ENCODE measurements at regions not wholly inside any gene's neighbourhood (a gene's known extent, or its start where the extent isn't known, plus 50 kb on each side); places are given as distances from the start of the nearest gene placed in this dataset.

DNA sequence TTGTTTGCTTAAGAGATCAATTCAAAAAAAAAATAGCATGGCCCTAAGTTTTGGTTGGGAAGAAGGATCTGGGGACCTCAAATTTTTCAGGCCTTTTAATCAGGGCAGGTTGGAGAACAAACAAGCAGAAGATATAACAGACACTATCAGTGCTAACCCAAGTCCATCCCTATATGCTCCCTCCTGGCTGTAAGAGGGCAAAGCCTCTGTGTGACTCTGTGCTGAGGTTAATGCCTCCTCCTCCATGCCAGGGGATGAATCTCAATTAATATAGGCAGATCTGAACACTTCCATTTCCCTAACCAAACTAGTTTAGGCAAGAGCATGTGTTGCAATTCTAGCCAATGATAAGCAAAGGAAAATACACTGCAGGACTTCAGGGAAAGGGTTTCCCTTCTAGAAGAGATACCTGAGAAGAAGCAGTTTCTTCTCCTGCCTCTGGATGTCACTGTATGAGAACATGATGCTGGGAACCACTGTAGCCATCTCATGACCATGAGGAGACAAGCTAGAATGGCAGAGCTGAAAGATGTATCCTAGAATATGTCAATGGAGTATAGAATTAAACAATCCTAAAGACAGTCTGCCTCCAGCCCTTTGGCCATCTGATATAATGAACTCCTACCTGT lies 76.0 kb downstream of the CHD9NB start:
- no peaks in the 10 kb centered on the region for H3K4me1 ChIP-seq (ENCODE audit: control insufficient read depth in 1 of 2, insufficient read depth in 2 of 2, low read length in 2 of 2)
- no peak for DNase-seq
- intact Hi-C loops (cut with DNase I) = no loop called here
- H3K4me3 ChIP-seq (ENCODE audit: low read length in 2 of 2) = no peak overlapping the region
- no peaks in the 10 kb centered on the region for H3K36me3 ChIP-seq (ENCODE audit: control insufficient read depth in 1 of 2, insufficient read depth in 2 of 2, low read length in 1 of 2)
- H3K27me3 ChIP-seq (ENCODE audit: control insufficient read depth in 1 of 2, insufficient read depth in 2 of 2, low read length in 1 of 2) = no peaks in the 10 kb centered on the region
- H3K9me3 ChIP-seq (ENCODE audit: control insufficient read depth, low read length) = no peaks in the 10 kb centered on the region
- no peak overlapping the region for H3K27ac ChIP-seq (ENCODE audit: low read depth in 1 of 2, low read length in 2 of 2)
- no peak for ATAC-seq (ENCODE audit: low FRiP score)

DNA sequence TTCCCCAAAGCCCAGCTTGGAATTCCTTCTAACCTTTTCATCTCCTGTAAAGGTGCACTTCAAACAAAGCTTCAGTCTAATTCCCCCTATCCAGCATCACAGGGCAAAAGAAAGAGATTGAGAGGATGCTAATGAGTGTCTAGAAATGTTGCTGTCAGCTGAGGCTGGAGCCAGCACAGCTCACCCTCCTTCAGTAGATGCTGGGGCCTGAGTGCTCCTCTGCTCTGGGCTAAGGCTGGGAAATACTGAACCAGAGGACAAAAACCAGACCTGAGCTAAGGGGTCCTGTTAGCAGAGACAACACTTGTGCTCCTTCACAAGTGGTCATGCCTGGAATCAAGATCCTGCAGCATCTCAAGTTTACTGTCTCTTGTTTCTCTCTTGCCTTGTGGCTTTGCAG lies 85.0 kb downstream of the CHD9NB start:
- no peak for DNase-seq
- no peaks in the 10 kb centered on the region for H3K27me3 ChIP-seq (ENCODE audit: control insufficient read depth in 1 of 2, insufficient read depth in 2 of 2, low read length in 1 of 2)
- no peak overlapping the region for H3K27ac ChIP-seq (ENCODE audit: low read depth in 1 of 2, low read length in 2 of 2)
- H3K9me3 ChIP-seq (ENCODE audit: control insufficient read depth, low read length) = peaks cover 2% of the 10 kb centered on the region
- H3K36me3 ChIP-seq (ENCODE audit: control insufficient read depth in 1 of 2, insufficient read depth in 2 of 2, low read length in 1 of 2) = no peaks in the 10 kb centered on the region
- no peak for ATAC-seq (ENCODE audit: low FRiP score)
- no peak overlapping the region for H3K4me3 ChIP-seq (ENCODE audit: low read length in 2 of 2)
- H3K4me1 ChIP-seq (ENCODE audit: control insufficient read depth in 1 of 2, insufficient read depth in 2 of 2, low read length in 2 of 2) = no peaks in the 10 kb centered on the region
- intact Hi-C loops (cut with DNase I) = no loop called here

DNA sequence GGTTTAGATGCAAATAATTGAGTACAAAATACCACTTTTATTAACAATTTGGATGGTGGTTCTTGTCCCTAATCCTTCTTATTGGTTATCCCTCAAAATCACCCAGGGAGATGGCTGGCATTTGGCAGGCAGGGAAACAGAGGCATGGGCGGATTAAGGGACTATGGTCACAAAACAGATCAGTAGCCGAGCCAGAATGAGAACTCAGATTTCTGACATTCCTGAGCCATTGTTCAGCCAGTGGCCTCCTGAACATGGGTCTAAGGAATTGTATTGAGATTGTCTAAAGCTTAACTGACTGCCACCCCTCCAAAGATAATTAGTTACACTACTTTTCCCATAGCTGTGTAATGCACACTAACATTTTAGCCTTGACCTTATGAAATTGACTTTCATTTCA lies 88.4 kb downstream of the CHD9NB start:
- no peak for ATAC-seq (ENCODE audit: low FRiP score)
- Histone ChIP-seq H3K27ac (ENCODE audit: low read depth in 1 of 2, low read length in 2 of 2) (no peak overlapping the region), H3K4me3 (ENCODE audit: low read length in 2 of 2) (no peak overlapping the region), H3K4me1 (ENCODE audit: control insufficient read depth in 1 of 2, insufficient read depth in 2 of 2, low read length in 2 of 2) (no peaks in the 10 kb centered on the region), H3K36me3 (ENCODE audit: control insufficient read depth in 1 of 2, insufficient read depth in 2 of 2, low read length in 1 of 2) (no peaks in the 10 kb centered on the region), H3K9me3 (ENCODE audit: control insufficient read depth, low read length) (no peaks in the 10 kb centered on the region), H3K27me3 (ENCODE audit: control insufficient read depth in 1 of 2, insufficient read depth in 2 of 2, low read length in 1 of 2) (no peaks in the 10 kb centered on the region)
- DNase-seq = no peak
- 64 to 68% methylated on average over 2 of the region's 2 CpGs for WGBS, 2 donors
- intact Hi-C loops (cut with DNase I) = no loop called here

DNA sequence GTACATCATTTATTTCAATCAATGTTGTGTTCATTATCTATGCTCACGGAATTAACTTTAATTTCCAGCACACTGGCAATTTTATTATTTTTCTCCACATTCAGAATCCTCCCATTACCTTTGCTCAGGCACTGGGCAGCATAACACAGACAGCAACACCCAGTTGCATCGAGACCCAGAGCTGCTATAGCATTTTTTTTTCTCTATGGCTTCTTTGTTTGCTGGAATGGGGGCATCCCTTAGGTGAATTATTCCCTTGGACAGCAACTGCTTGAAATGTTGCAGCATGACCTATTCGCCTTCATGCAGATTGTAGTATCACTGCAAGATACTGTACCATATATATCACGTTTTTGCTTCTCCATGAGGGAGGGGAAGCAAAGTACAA lies 88.8 kb downstream of the CHD9NB start:
- Histone ChIP-seq H3K4me3 (ENCODE audit: low read length in 2 of 2) (no peak overlapping the region), H3K27me3 (ENCODE audit: control insufficient read depth in 1 of 2, insufficient read depth in 2 of 2, low read length in 1 of 2) (no peaks in the 10 kb centered on the region), H3K36me3 (ENCODE audit: control insufficient read depth in 1 of 2, insufficient read depth in 2 of 2, low read length in 1 of 2) (no peaks in the 10 kb centered on the region), H3K9me3 (ENCODE audit: control insufficient read depth, low read length) (no peaks in the 10 kb centered on the region), H3K27ac (ENCODE audit: low read depth in 1 of 2, low read length in 2 of 2) (no peak overlapping the region), H3K4me1 (ENCODE audit: control insufficient read depth in 1 of 2, insufficient read depth in 2 of 2, low read length in 2 of 2) (no peaks in the 10 kb centered on the region)
- intact Hi-C loops (cut with DNase I) = no loop called here
- ATAC-seq (ENCODE audit: low FRiP score) = no peak
- DNase-seq = no peak
- WGBS, 2 donors = 64 to 66% methylated on average over 4 of the region's 4 CpGs

DNA sequence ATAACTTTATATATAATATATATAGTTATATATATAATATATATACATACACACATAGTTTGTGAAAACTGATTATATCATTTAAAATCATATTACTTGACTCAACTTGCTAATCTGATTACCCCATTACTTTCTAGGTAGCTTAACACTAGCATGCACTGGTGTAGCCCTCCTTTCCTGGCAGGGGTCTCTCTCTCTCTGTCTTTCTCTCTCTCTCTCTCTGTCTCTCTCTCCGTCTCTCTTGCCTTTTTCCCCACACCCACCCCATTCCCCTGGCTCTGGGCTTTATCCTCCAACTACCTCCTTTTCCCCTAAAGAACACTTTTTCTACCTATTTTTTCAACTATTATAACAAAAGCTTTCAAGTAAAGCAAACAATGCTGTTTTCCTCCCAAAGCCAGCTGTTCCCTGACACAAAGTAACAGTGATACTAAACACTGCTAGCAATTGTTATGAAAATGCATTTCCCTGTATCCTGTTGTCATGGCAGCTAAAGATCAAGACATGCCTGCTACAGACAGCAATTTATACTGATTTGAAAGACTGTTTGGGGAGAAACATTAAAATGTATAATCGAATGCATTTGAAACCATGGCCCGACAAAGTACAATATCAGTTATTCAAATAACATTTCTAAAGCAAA lies 89.4 kb downstream of the CHD9NB start:
- intact Hi-C loops (cut with DNase I) = no loop called here
- Histone ChIP-seq H3K9me3 (ENCODE audit: control insufficient read depth, low read length) (no peaks in the 10 kb centered on the region), H3K36me3 (ENCODE audit: control insufficient read depth in 1 of 2, insufficient read depth in 2 of 2, low read length in 1 of 2) (no peaks in the 10 kb centered on the region), H3K4me1 (ENCODE audit: control insufficient read depth in 1 of 2, insufficient read depth in 2 of 2, low read length in 2 of 2) (no peaks in the 10 kb centered on the region), H3K27ac (ENCODE audit: low read depth in 1 of 2, low read length in 2 of 2) (no peak overlapping the region), H3K27me3 (ENCODE audit: control insufficient read depth in 1 of 2, insufficient read depth in 2 of 2, low read length in 1 of 2) (no peaks in the 10 kb centered on the region), H3K4me3 (ENCODE audit: low read length in 2 of 2) (no peak overlapping the region)
- DNase-seq (no peak), ATAC-seq (ENCODE audit: low FRiP score) (no peak)
- WGBS, 2 donors = 71 to 76% methylated on average over 3 of the region's 3 CpGs

DNA sequence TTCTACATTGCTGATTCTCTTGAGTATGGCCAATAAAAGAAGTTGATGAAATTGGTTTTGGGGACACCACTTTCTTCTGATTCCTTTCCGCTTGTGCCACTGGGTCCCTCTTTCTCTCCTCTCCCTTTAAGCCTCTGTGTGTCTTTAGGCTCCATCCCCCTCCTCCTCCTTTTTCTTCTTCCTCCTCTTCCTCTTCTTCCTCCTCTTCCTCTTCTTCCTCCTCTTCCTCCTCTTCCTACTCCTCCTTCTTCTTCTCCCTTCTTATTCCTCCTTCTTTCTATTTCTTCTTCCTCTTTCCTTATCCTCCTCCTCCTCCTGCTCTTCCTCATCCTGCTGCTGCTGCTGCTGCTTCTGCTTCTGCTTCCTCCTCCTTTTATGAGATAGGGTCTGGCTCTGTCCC lies 93.7 kb downstream of the CHD9NB start:
- intact Hi-C loops (cut with DNase I) = no loop called here

GRCh38 chr16:52957199-52957598 lies 95.5 kb downstream of the CHD9NB start:
- Histone ChIP-seq H3K9me3 (ENCODE audit: control insufficient read depth, low read length) (peaks cover 2% of the 10 kb centered on the region), H3K36me3 (ENCODE audit: control insufficient read depth in 1 of 2, insufficient read depth in 2 of 2, low read length in 1 of 2) (no peaks in the 10 kb centered on the region), H3K27ac (ENCODE audit: low read depth in 1 of 2, low read length in 2 of 2) (no peak overlapping the region), H3K27me3 (ENCODE audit: control insufficient read depth in 1 of 2, insufficient read depth in 2 of 2, low read length in 1 of 2) (no peaks in the 10 kb centered on the region), H3K4me3 (ENCODE audit: low read length in 2 of 2) (no peak overlapping the region), H3K4me1 (ENCODE audit: control insufficient read depth in 1 of 2, insufficient read depth in 2 of 2, low read length in 2 of 2) (no peaks in the 10 kb centered on the region)
- DNase-seq (no peak), ATAC-seq (ENCODE audit: low FRiP score) (no peak)
- intact Hi-C loops (cut with DNase I) = no loop called here
- WGBS, 2 donors = 86 to 90% methylated on average over 3 of the region's 3 CpGs

More for the DNA sequence above, 93.7 kb downstream of the CHD9NB start:
- Histone ChIP-seq H3K9me3 (ENCODE audit: control insufficient read depth, low read length) (no peaks in the 10 kb centered on the region), H3K27me3 (ENCODE audit: control insufficient read depth in 1 of 2, insufficient read depth in 2 of 2, low read length in 1 of 2) (no peaks in the 10 kb centered on the region), H3K36me3 (ENCODE audit: control insufficient read depth in 1 of 2, insufficient read depth in 2 of 2, low read length in 1 of 2) (no peaks in the 10 kb centered on the region), H3K27ac (ENCODE audit: low read depth in 1 of 2, low read length in 2 of 2) (no peak overlapping the region), H3K4me1 (ENCODE audit: control insufficient read depth in 1 of 2, insufficient read depth in 2 of 2, low read length in 2 of 2) (no peaks in the 10 kb centered on the region), H3K4me3 (ENCODE audit: low read length in 2 of 2) (no peak overlapping the region)
- DNase-seq (no peak), ATAC-seq (ENCODE audit: low FRiP score) (no peak)
- 97 to 100% methylated on average over 1 of the region's 1 CpG for WGBS, 2 donors

- no peaks in the 10 kb centered on the region for H3K4me1 ChIP-seq (ENCODE audit: control insufficient read depth in 1 of 2, insufficient read depth in 2 of 2, low read length in 2 of 2)
- H3K36me3 ChIP-seq (ENCODE audit: control insufficient read depth in 1 of 2, insufficient read depth in 2 of 2, low read length in 1 of 2) = no peaks in the 10 kb centered on the region
- WGBS, 2 donors = 72 to 93% methylated on average over 1 of the region's 1 CpG
- peaks cover 2% of the 10 kb centered on the region for H3K9me3 ChIP-seq (ENCODE audit: control insufficient read depth, low read length)
- ATAC-seq (ENCODE audit: low FRiP score) (no peak), DNase-seq (no peak)
- no peak overlapping the region for H3K27ac ChIP-seq (ENCODE audit: low read depth in 1 of 2, low read length in 2 of 2)
- H3K27me3 ChIP-seq (ENCODE audit: control insufficient read depth in 1 of 2, insufficient read depth in 2 of 2, low read length in 1 of 2) = no peaks in the 10 kb centered on the region
- no peak overlapping the region for H3K4me3 ChIP-seq (ENCODE audit: low read length in 2 of 2)
- intact Hi-C loops (cut with DNase I) = no loop called here
Observed at GRCh38 chr16:52956044-52956443, 96.7 kb downstream of the CHD9NB start.

DNA sequence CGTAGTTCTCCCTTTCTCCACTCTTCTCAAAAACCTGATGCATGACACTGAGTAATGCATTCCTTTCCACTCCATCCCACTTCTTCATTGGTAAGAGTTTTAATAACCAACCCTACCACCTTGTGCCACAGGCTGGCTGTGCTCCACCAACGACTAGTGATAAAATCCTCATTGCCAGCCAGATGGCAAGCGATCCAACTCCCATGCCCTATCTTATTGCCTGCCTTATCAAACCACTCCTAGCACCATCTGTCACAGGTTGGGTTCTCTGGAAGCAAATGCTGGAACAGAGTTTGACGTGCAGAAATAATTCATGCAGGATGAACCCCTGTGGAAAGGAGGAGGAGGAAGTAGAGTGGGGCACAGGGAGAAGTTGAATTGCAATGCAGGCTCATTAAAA lies 99.5 kb downstream of the CHD9NB start:
- intact Hi-C loops (cut with DNase I) = no loop called here
- no peaks in the 10 kb centered on the region for H3K27me3 ChIP-seq (ENCODE audit: control insufficient read depth in 1 of 2, insufficient read depth in 2 of 2, low read length in 1 of 2)
- no peaks in the 10 kb centered on the region for H3K4me1 ChIP-seq (ENCODE audit: control insufficient read depth in 1 of 2, insufficient read depth in 2 of 2, low read length in 2 of 2)
- DNase-seq = no peak
- no peak overlapping the region for H3K4me3 ChIP-seq (ENCODE audit: low read length in 2 of 2)
- no peak for ATAC-seq (ENCODE audit: low FRiP score)
- 65 to 68% methylated on average over 4 of the region's 4 CpGs for WGBS, 2 donors
- H3K27ac ChIP-seq (ENCODE audit: low read depth in 1 of 2, low read length in 2 of 2) = no peak overlapping the region
- H3K36me3 ChIP-seq (ENCODE audit: control insufficient read depth in 1 of 2, insufficient read depth in 2 of 2, low read length in 1 of 2) = no peaks in the 10 kb centered on the region
- H3K9me3 ChIP-seq (ENCODE audit: control insufficient read depth, low read length) = peaks cover 2% of the 10 kb centered on the region

Data from aorta (tissue), 5 donors.